ENCODE measurements at regions not wholly inside any gene's neighbourhood (a gene's known extent, or its start where the extent isn't known, plus 50 kb on each side); places are given as distances from the start of the nearest gene placed in this dataset.

- H3K9me3 ChIP-seq = no peaks in the 10 kb centered on the region
- H3K4me1 ChIP-seq = no peaks in the 10 kb centered on the region
- no peak for DNase-seq
- H3K36me3 ChIP-seq (ENCODE audit: low read depth, missing control alignments) = no peaks in the 10 kb centered on the region
- 90 to 92% methylated on average over 4 of the region's 4 CpGs for WGBS, 2 donors
- TF ChIP-seq POLR2A (IDR thresholded peaks at IDR 0.05) = no peak
- TF ChIP-seq CTCF (IDR thresholded peaks at IDR 0.05) = no peak
- no peak overlapping the region for H3K4me3 ChIP-seq
- intact Hi-C loops (cut with DNase I; ENCODE audit: low total_unique reads) = no loop called here
- H3K27ac ChIP-seq = no peak overlapping the region
- H3K27me3 ChIP-seq = no peaks in the 10 kb centered on the region
These were observed 306.0 kb downstream of the ZNF608 start for GRCh38 chr5:124440471-124440870.

- WGBS, 2 donors = 94 to 95% methylated on average over 3 of the region's 3 CpGs
- H3K4me3 ChIP-seq = no peak overlapping the region
- intact Hi-C loops (cut with DNase I; ENCODE audit: low total_unique reads) = no loop called here
- DNase-seq = no peak
- H3K27ac ChIP-seq = no peak overlapping the region
- no peaks in the 10 kb centered on the region for H3K4me1 ChIP-seq
- no peak for TF ChIP-seq CTCF (IDR thresholded peaks at IDR 0.05)
- no peak for TF ChIP-seq POLR2A (IDR thresholded peaks at IDR 0.05)
- no peaks in the 10 kb centered on the region for H3K9me3 ChIP-seq
- no peaks in the 10 kb centered on the region for H3K27me3 ChIP-seq
- no peaks in the 10 kb centered on the region for H3K36me3 ChIP-seq (ENCODE audit: low read depth, missing control alignments)
These were observed 306.8 kb downstream of the ZNF608 start for GRCh38 chr5:124439609-124440008.

- WGBS, 2 donors = 50 to 53% methylated on average over 5 of the region's 5 CpGs
- DNase-seq = no peak
These were observed 307.5 kb downstream of the ZNF608 start for GRCh38 chr5:124438903-124439281.

GRCh38 chr5:124438026-124438902 is 308.2 kb downstream of the ZNF608 start:
- Histone ChIP-seq H3K27ac (no peak overlapping the region), H3K36me3 (ENCODE audit: low read depth, missing control alignments) (no peaks in the 10 kb centered on the region), H3K4me3 (no peak overlapping the region), H3K4me1 (no peaks in the 10 kb centered on the region), H3K9me3 (no peaks in the 10 kb centered on the region), H3K27me3 (no peaks in the 10 kb centered on the region)
- TF ChIP-seq POLR2A (IDR thresholded peaks at IDR 0.05) (no peak), CTCF (IDR thresholded peaks at IDR 0.05) (no peak)
- WGBS, 2 donors = 78 to 82% methylated on average over 14 of the region's 14 CpGs
- intact Hi-C loops (cut with DNase I; ENCODE audit: low total_unique reads) = no loop called here
- no peak for DNase-seq

More at GRCh38 chr5:124438903-124439281, 307.5 kb downstream of the ZNF608 start:
- Histone ChIP-seq H3K9me3 (no peaks in the 10 kb centered on the region), H3K36me3 (ENCODE audit: low read depth, missing control alignments) (no peaks in the 10 kb centered on the region), H3K27ac (no peak overlapping the region), H3K4me3 (no peak overlapping the region), H3K4me1 (no peaks in the 10 kb centered on the region), H3K27me3 (no peaks in the 10 kb centered on the region)
- intact Hi-C loops (cut with DNase I; ENCODE audit: low total_unique reads) = no loop called here
- TF ChIP-seq POLR2A (IDR thresholded peaks at IDR 0.05) = no peak

GRCh38 chr5:124436294-124436693 is 310.1 kb downstream of the ZNF608 start:
- H3K9me3 ChIP-seq = no peaks in the 10 kb centered on the region
- H3K27me3 ChIP-seq = no peaks in the 10 kb centered on the region
- DNase-seq = no peak
- TF ChIP-seq POLR2A (IDR thresholded peaks at IDR 0.05) = no peak
- TF ChIP-seq CTCF (IDR thresholded peaks at IDR 0.05) = no peak
- H3K4me3 ChIP-seq = no peak overlapping the region
- no peak overlapping the region for H3K27ac ChIP-seq
- 93 to 100% methylated on average over 2 of the region's 2 CpGs for WGBS, 2 donors
- no peaks in the 10 kb centered on the region for H3K4me1 ChIP-seq
- intact Hi-C loops (cut with DNase I; ENCODE audit: low total_unique reads) = no loop called here
- H3K36me3 ChIP-seq (ENCODE audit: low read depth, missing control alignments) = no peaks in the 10 kb centered on the region
